NT2/D1 (cell line): ENCODE measurements at regions not wholly inside any gene's neighbourhood (a gene's known extent, or its start where the extent isn't known, plus 50 kb on each side); places are given as distances from the start of the nearest gene placed in this dataset.
"Not testable (repeated sequence)": the region's sequence is repeated elsewhere in the genome, so short reads cannot be mapped to it uniquely, and the experiment has no call there.

ENCODE experiments used
- DNase-seq: peaks from one replicate; pipeline ENCODE4 v3.0.0-alpha.2; 2011; ENCODE audit warnings: low read depth, low spot score
- H3K27me3 ChIP-seq: 2 replicates; pipeline ENCODE4 v1.6.0; 2011; ENCODE audit warnings: mild to moderate bottlenecking; ENCODE audit not compliant: insufficient read length, insufficient read depth
- H3K36me3 ChIP-seq: 2 replicates; pipeline ENCODE4 v1.6.1; 2011; ENCODE audit warnings: mild to moderate bottlenecking, low read length, mixed read lengths; ENCODE audit not compliant: insufficient read depth, insufficient read length
- H3K4me1 ChIP-seq: 2 replicates; pipeline ENCODE4 v1.5.1; 2011; ENCODE audit not compliant: insufficient read depth, insufficient read length
- H3K4me3 ChIP-seq: 2 replicates; pipeline ENCODE4 v1.5.1; 2011; ENCODE audit warnings: low read depth; ENCODE audit not compliant: insufficient read length
- H3K9ac ChIP-seq: 2 replicates; pipeline ENCODE4 v1.6.0; 2011; ENCODE audit warnings: low read depth; ENCODE audit not compliant: insufficient read length
- H3K9me3 ChIP-seq: 2 replicates; pipeline ENCODE4 v1.5.1; 2011; ENCODE audit warnings: mild to moderate bottlenecking, low read length; ENCODE audit not compliant: insufficient read depth
- SUZ12 ChIP-seq: IDR thresholded peaks from 2 replicates; pipeline ENCODE4 v1.6.1; 2011; ENCODE audit not compliant: insufficient read length, insufficient read depth; ENCODE audit errors: extremely low read depth
- YY1 ChIP-seq: IDR thresholded peaks from 2 replicates; pipeline ENCODE4 v1.6.1; 2011; ENCODE audit not compliant: insufficient read length, insufficient read depth
- ZNF274 ChIP-seq: IDR thresholded peaks from 2 replicates; pipeline ENCODE4 v1.6.1; 2011; ENCODE audit warnings: mild to moderate bottlenecking, low read depth, low read length

DNA sequence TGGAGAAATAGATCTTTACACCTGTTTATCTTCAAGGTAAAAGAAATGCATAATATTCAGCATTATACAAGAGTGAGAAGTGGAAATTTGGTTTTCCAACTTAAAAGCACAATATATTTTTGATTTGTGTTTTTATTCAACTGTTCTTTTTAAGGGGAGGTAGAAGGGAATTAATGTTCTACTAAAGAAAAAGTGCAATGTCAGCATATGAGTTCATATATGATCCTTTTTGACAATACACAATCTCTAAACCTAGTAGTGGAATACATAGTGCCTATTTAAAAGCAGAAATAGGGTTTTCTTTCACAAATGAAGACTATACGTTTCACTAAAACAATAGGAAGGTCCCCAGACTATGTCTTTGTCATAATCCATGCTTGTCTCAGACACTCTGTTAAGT, 63.2 kb upstream of the ATP5MC3 start:
- Histone ChIP-seq H3K4me1 (no peaks in the 10 kb centered on the region), H3K9me3 (no peaks in the 10 kb centered on the region), H3K36me3 (no peaks in the 10 kb centered on the region), H3K27me3 (no peaks in the 10 kb centered on the region), H3K9ac (no peak overlapping the region), H3K4me3 (no peak overlapping the region)
- DNase-seq = no peak
- TF ChIP-seq YY1 (no peak), SUZ12 (no peak), ZNF274 (no peak)

DNA sequence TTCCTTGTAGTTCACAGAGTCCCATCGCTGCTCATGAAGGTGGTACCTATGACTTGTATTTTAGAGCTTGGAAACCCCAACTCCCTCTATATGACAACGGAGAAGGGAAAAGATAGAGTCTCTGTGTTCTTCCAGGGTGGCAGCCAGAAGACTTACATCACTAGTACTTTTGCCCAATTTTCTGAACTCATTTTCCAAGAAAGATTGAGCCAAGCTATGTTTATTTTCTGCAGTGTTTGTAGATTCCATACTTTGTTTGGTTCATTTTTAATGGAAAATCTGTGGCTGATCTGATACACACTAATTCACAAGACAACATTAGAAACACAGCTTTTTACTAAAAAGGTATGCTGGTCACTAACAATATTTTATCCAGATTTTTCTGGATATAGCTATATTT, 60.2 kb upstream of the ATP5MC3 start:
- Histone ChIP-seq H3K4me3 (no peak overlapping the region), H3K4me1 (no peaks in the 10 kb centered on the region), H3K9me3 (peaks cover 11% of the 10 kb centered on the region; the same call in 1 of the 2 replicates), H3K27me3 (no peaks in the 10 kb centered on the region), H3K36me3 (no peaks in the 10 kb centered on the region), H3K9ac (no peak overlapping the region)
- TF ChIP-seq ZNF274 = no peak
- no peak for TF ChIP-seq YY1
- TF ChIP-seq SUZ12 = no peak
- no peak for DNase-seq

DNA sequence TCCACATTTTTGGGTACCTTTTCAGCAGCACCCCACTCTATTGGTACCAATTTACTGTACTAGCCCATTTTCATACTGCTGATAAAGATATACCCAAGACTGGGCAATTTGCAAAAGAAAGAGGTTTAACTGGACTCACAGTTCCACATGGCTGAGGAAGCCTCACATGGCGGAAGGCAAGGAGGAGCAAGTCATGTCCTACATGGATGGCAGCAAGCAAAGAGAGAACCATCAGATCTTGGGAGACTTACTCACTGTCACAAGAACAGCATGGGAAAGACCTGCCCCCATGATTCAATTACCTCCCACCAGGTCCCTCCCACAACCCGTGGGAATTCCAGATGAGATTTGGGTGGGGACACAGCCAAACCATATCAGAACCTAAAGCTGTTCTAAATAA, 58.5 kb upstream of the ATP5MC3 start:
- H3K36me3 ChIP-seq, H3K27me3 ChIP-seq, H3K9ac ChIP-seq, DNase-seq, H3K4me1 ChIP-seq, H3K4me3 ChIP-seq: not testable (repeated sequence)
- H3K9me3 ChIP-seq = peaks cover 11% of the 10 kb centered on the region; the same call in 1 of the 2 replicates

DNA sequence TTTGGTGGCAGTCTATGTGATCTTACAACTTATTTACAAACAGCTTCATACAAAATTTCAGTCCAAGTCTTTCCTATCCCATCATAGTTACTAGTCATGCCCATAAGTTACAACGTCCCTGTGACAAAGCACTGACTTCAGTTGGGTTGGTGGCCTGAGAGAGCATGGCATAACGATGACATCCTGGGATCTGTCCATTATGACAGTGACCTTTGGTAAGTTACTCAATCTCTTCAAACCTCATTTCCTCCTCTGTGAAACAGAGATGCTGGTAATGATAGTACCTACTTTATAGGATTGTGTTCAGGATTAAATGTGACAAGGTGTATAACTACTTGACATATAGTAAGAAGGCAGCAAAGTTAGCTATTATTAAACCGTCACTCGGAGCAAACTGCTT, 55.4 kb upstream of the ATP5MC3 start:
- no peak overlapping the region for H3K4me3 ChIP-seq
- no peaks in the 10 kb centered on the region for H3K27me3 ChIP-seq
- no peaks in the 10 kb centered on the region for H3K4me1 ChIP-seq

DNA sequence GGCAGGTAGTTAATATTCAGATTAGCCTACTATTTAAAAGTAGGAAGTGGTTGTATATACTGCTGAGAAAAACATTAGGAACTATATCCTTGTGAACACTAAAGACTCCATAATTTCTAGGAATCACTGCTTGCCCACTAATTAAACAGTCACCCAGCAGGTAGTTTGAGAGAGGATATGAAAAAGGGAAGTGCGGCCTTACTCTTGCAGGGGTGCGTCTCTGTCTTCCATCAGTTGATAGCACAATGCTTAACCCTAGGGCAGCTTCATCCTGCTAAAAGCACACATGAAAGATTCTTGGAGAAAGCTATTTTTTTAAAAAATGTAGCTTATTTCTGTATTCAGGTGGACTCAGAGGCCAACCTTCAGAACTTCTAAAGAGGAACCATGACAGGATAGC, 53.1 kb upstream of the ATP5MC3 start:
- no peak for TF ChIP-seq SUZ12
- TF ChIP-seq YY1 = no peak
- TF ChIP-seq ZNF274 = no peak
- Histone ChIP-seq H3K9ac (no peak overlapping the region), H3K36me3 (no peaks in the 10 kb centered on the region)

More for the DNA sequence above, 55.4 kb upstream of the ATP5MC3 start:
- H3K9ac ChIP-seq = no peak overlapping the region
- H3K9me3 ChIP-seq = peaks cover 11% of the 10 kb centered on the region; the same call in 1 of the 2 replicates
- no peak for DNase-seq
- no peak for TF ChIP-seq SUZ12
- TF ChIP-seq YY1 = no peak
- TF ChIP-seq ZNF274 = no peak
- H3K36me3 ChIP-seq = no peaks in the 10 kb centered on the region

DNA sequence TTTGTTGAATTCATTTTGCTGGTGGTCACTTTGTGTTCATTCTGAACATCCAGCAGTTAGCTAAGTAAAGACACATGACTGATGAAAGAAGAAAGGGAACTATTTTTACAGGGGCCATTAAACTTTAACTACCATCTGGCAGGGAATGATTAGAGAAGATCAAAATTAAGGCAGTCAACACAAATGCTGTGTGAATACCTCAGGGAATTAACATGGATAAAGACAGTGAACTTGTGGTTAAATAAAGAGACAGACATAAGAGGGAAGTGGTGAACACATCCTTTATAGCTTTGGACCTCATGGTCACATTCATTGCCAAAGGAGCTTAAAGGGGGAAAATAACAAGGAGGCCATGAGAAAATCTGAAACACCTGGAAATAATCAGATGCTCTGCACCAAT, 52.6 kb upstream of the ATP5MC3 start:
- H3K27me3 ChIP-seq = no peaks in the 10 kb centered on the region
- H3K36me3 ChIP-seq = no peaks in the 10 kb centered on the region
- no peak for TF ChIP-seq SUZ12
- no peak for TF ChIP-seq ZNF274
- no peak for TF ChIP-seq YY1
- H3K9me3 ChIP-seq = peaks cover 7% of the 10 kb centered on the region; the same call in 1 of the 2 replicates
- no peak overlapping the region for H3K4me3 ChIP-seq
- no peaks in the 10 kb centered on the region for H3K4me1 ChIP-seq
- DNase-seq = no peak
- H3K9ac ChIP-seq = no peak overlapping the region

More for the DNA sequence above, 53.1 kb upstream of the ATP5MC3 start:
- DNase-seq = no peak
- Histone ChIP-seq H3K9me3 (peaks cover 11% of the 10 kb centered on the region; the same call in 1 of the 2 replicates), H3K4me1 (no peaks in the 10 kb centered on the region), H3K4me3 (no peak overlapping the region), H3K27me3 (no peaks in the 10 kb centered on the region)

DNA sequence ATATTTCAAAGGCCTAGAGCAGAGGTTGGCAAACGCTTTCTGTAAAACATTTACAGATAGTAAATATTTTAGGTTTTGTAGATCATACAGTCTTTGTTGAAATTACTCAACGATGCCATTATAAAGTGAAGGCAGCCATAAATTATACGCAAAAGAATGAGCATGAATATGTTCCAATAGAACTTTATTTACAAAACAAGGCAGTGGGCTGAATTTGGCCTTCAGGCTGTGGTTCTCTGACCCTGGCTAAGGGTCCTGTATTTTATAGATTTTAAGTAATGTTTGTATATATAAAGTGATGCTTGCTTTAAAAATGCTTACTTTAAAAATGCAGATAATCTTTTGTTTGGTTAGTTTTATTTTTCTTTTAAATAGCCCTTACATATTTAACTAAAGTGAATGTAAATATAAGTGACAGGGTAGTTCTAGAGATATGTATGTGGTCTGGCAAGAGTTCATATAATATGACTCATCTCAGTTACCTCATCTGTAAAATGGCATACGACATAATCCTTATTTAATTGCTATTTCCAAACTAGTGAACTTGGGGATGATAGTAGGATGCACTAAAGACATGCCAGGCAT, 51.7 kb upstream of the ATP5MC3 start:
- Histone ChIP-seq H3K4me1 (no peaks in the 10 kb centered on the region), H3K36me3 (no peaks in the 10 kb centered on the region), H3K9me3 (no peaks in the 10 kb centered on the region), H3K9ac (no peak overlapping the region), H3K4me3 (no peak overlapping the region), H3K27me3 (no peaks in the 10 kb centered on the region)
- DNase-seq = no peak
- TF ChIP-seq ZNF274 (no peak), SUZ12 (no peak), YY1 (no peak)
